Pancreas (tissue), 10 donors: ENCODE measurements at regions not wholly inside any gene's neighbourhood (a gene's known extent, or its start where the extent isn't known, plus 50 kb on each side); places are given as distances from the start of the nearest gene placed in this dataset.
"Not testable (repeated sequence)": the region's sequence is repeated elsewhere in the genome, so short reads cannot be mapped to it uniquely, and the experiment has no call there.

Source experiments
- ATAC-seq, 4 donors: fragments of 200-7000 bp; cut with Tn5 transposase; one replicate each; pipeline versions ENCODE4 v1.8.0 to v1.9.1; 2020; ENCODE audit warnings: mild to moderate bottlenecking in 4 of 4, moderate library complexity in 4 of 4
- DNase-seq, 6 donors: peaks; one replicate each; pipeline ENCODE4 v3.0.0-alpha.2; 2020
- FAIRE-seq: peaks from 2 replicates; lab custom pipeline; 2012; peaks lifted over from hg19 to GRCh38; lab: Jason Lieb, UNC
- H3K27ac ChIP-seq, 4 donors: fragments of 200-600 bp; sonication (generic); 1 replicate in 3 of 4; 2 replicates in 1 of 4; pipeline versions ENCODE4 v1.5.0 to v1.8.0; 2020
- H3K27me3 ChIP-seq, 4 donors: fragments of 200-600 bp; one replicate each; pipeline ENCODE4 v1.8.0; 2021
- H3K36me3 ChIP-seq, 3 donors: fragments of 200-600 bp; sonication (generic) in 1 of 3; one replicate each; pipeline versions ENCODE4 v1.5.0 to v1.8.0; 2020 to 2021
- H3K4me1 ChIP-seq, 3 donors: fragments of 200-600 bp; one replicate each; pipeline ENCODE4 v1.8.0; 2021
- H3K4me3 ChIP-seq, 4 donors: fragments of 200-600 bp; sonication (generic) in 2 of 4; one replicate each; pipeline versions ENCODE4 v1.5.0 to v1.8.0; 2020 to 2021
- H3K9me3 ChIP-seq, 4 donors: fragments of 200-600 bp; one replicate each; pipeline ENCODE4 v1.8.0; 2021
- WGBS, 2 donors: extraction: QIAGEN DNeasy Blood & Tissue Kit; methylation state at CpG; one replicate each; pipeline ENCODE4 v1.1.7; 2013; 5-methylcytosine and 5-hydroxymethylcytosine counted together
- intact Hi-C, 3 donors: fragments of 100-400 bp; cut with DNase I; formaldehyde crosslinking; loops; one replicate each; pipeline versions ENCODE4 v1.11.1 to v1.14.2; 2022
- TF ChIP-seq, protein P1 (sequence below), 4 donors: fragments of 200-600 bp; sonication (generic) in 3 of 4; IDR thresholded peaks; one replicate each; pipeline versions ENCODE4 v1.5.0 to v1.8.0; 2021; ENCODE audit warnings: antibody characterized with exemption in 4 of 4
- donor health status: healthy with polysubstance abuse.
- donor health status: DM: no; HTN: no; CAD: no; lungs with moderate emphysema.
- donor health status: DM: no; HTN: no; CAD: no.
- donor health status: control.
- donor health status: control.
- donor health status: Bipolar disorder and iron deficiency.
- donor health status: DM: yes; HTN: yes; CAD: no.
- donor health status: DM: no; HTN: no; CAD: no.
- donor health status: DM: no; HTN: no; CAD: no.
- donor health status: DM: yes; HTN: yes; CAD: no.

DNA sequence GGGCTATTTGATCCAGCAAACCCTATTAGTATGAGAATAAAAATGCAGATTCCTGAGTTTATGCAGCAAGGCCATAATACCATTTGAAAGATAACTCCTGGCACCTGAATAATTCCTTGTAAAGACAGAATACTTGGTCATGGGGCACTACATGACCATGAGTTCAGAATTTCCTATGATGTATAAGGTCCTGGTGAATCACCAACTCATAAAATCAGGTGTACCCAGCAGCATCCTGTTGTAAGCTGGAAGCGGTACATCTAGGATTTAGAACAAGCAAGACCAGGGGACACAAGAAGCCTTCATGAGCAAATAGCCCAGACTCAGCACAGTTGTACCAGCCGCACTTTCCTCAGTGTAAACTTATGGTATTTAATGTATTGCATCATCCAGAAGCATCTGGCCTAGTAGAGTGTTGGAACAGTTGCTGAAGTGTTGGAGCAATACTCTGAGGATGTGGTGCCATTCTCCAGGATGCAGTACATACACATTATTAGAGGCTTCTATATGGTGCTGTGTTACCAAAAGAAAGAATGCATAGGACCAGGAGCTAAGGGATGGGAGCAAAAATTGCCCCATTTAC lies 233.4 kb downstream of the SQOR start:
- DNase-seq (no peak), FAIRE-seq (no peak), ATAC-seq (no peak)
- H3K4me3 ChIP-seq: no peak overlapping the region
- H3K9me3 ChIP-seq: no peaks in the 10 kb centered on the region
- intact Hi-C loops: no loop called here
- no peaks in the 10 kb centered on the region for H3K36me3 ChIP-seq
- TF ChIP-seq, protein P1, sequence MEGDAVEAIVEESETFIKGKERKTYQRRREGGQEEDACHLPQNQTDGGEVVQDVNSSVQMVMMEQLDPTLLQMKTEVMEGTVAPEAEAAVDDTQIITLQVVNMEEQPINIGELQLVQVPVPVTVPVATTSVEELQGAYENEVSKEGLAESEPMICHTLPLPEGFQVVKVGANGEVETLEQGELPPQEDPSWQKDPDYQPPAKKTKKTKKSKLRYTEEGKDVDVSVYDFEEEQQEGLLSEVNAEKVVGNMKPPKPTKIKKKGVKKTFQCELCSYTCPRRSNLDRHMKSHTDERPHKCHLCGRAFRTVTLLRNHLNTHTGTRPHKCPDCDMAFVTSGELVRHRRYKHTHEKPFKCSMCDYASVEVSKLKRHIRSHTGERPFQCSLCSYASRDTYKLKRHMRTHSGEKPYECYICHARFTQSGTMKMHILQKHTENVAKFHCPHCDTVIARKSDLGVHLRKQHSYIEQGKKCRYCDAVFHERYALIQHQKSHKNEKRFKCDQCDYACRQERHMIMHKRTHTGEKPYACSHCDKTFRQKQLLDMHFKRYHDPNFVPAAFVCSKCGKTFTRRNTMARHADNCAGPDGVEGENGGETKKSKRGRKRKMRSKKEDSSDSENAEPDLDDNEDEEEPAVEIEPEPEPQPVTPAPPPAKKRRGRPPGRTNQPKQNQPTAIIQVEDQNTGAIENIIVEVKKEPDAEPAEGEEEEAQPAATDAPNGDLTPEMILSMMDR (IDR thresholded peaks at IDR 0.05): no peak
- no peaks in the 10 kb centered on the region for H3K4me1 ChIP-seq
- H3K27ac ChIP-seq: no peak overlapping the region
- 95 to 100% methylated on average over 2 of the region's 2 CpGs for WGBS, 2 donors
- no peaks in the 10 kb centered on the region for H3K27me3 ChIP-seq

DNA sequence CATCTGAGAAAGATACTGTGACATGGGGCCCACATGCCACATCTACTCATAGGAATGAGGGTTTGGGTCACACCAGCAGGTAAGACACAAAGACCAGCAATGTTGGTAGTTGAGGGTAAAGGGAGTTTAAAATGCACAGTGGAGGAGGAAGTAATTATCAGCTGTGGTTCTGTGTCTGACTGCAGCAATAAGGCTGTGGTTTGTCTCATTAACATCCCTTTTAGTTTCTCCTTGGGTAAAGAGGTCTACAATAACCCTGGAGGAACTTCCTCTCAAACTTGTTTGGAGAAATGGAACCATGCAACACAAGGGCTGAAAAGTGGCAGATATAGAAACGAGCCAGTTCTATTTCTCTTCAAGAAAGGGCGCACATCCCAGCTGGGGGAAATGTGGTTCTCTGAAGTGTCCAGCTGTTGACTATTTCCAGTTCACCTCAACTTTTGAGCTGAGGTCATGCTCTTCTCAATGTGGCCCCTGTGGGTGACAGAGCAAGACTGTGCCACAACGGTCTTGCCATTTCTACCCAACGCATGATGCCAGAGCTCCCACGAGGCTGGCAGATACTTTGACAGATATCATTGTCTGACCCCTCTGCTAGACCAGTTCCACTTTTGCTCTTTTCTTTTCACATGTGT lies 234.3 kb downstream of the SQOR start:
- 89 to 90% methylated on average over 5 of the region's 5 CpGs for WGBS, 2 donors
- Histone ChIP-seq H3K4me3 (no peak overlapping the region), H3K27ac (no peak overlapping the region), H3K36me3 (no peaks in the 10 kb centered on the region), H3K9me3 (no peaks in the 10 kb centered on the region), H3K27me3 (no peaks in the 10 kb centered on the region), H3K4me1 (no peaks in the 10 kb centered on the region)
- TF ChIP-seq, protein P1 (IDR thresholded peaks at IDR 0.05): no peak
- DNase-seq (no peak), FAIRE-seq (no peak), ATAC-seq (no peak)
- intact Hi-C loops: no loop called here

- no peaks in the 10 kb centered on the region for H3K36me3 ChIP-seq
- no peak overlapping the region for H3K27ac ChIP-seq
- DNase-seq (no peak), FAIRE-seq (no peak), ATAC-seq (no peak)
- no peaks in the 10 kb centered on the region for H3K4me1 ChIP-seq
- intact Hi-C loops: no loop called here
- TF ChIP-seq, protein P1 (IDR thresholded peaks at IDR 0.05): no peak
- 87 to 90% methylated on average over 3 of the region's 3 CpGs for WGBS, 2 donors
- no peak overlapping the region for H3K4me3 ChIP-seq
- H3K27me3 ChIP-seq: no peaks in the 10 kb centered on the region
- no peaks in the 10 kb centered on the region for H3K9me3 ChIP-seq
Observed at GRCh38 chr15:45871121-45871855, 236.5 kb downstream of the SQOR start.

GRCh38 chr15:45873781-45874180 lies 239.0 kb downstream of the SQOR start:
- DNase-seq: no peak
- intact Hi-C loops: no loop called here
- TF ChIP-seq, protein P1 (IDR thresholded peaks at IDR 0.05): no peak
- H3K27me3 ChIP-seq: no peaks in the 10 kb centered on the region
- WGBS, 2 donors: 88 to 93% methylated on average over 3 of the region's 3 CpGs
- no peaks in the 10 kb centered on the region for H3K36me3 ChIP-seq
- no peaks in the 10 kb centered on the region for H3K9me3 ChIP-seq
- no peaks in the 10 kb centered on the region for H3K4me1 ChIP-seq
- no peak for ATAC-seq
- H3K4me3 ChIP-seq: no peak overlapping the region
- no peak for FAIRE-seq
- no peak overlapping the region for H3K27ac ChIP-seq

DNA sequence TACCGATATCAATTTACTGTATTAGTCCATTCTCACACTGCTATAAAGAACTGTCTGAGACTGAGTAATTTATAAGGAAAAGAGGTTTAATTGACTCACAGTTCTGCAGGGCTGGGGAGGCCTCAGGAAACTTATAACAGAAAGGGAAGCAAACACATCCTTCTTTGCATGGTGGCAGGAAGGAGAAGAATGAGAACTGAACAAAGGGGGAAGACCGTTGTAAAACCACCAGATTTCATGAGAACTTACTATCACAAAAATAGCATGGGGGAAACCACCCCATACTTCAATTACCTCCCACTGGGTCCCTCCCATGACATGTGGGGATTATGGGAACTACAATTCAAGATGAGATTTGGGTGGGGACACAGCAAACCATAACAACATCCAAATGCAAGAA lies 239.7 kb downstream of the SQOR start:
- H3K9me3 ChIP-seq, H3K27ac ChIP-seq, ATAC-seq, DNase-seq, FAIRE-seq, H3K4me3 ChIP-seq, H3K36me3 ChIP-seq, intact Hi-C loops, H3K27me3 ChIP-seq, H3K4me1 ChIP-seq: not testable (repeated sequence)
- WGBS, 2 donors: 89 to 91% methylated on average over 2 of the region's 2 CpGs
